Jurkat, Clone E6-1 (cell line): ENCODE measurements at regions not wholly inside any gene's neighbourhood (a gene's known extent, or its start where the extent isn't known, plus 50 kb on each side); places are given as distances from the start of the nearest gene placed in this dataset.

Experiments
- DNase-seq: peaks from one replicate; pipeline ENCODE4 v3.0.0-alpha.2; 2011; ENCODE audit warnings: low read depth, low spot score
- H3K4me3 ChIP-seq: 2 replicates; pipeline ENCODE4 v1.5.1; 2011; ENCODE audit warnings: mild to moderate bottlenecking, low read length, control low read depth, moderate library complexity

DNA sequence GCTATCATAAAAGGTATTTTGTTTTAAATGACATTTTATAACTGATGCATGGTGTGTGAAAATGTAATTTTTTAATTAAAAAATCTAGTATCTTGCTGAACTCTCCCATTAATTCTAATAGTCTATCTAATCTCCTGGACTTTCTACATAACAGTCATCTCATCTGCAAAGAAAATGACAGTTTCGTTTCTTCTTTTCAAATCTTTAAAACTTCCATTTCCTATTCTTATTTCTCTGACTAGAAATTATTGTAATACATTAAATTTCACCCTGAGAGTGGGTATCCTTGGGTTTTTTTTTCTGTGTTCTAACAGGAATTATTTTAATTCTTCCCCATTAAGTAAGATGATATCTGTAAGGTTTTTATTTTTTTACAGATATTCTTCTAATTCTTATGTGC lies 120.1 kb downstream of the KCNF1 start:
- DNase-seq: no peak
- no peak overlapping the region for H3K4me3 ChIP-seq

DNA sequence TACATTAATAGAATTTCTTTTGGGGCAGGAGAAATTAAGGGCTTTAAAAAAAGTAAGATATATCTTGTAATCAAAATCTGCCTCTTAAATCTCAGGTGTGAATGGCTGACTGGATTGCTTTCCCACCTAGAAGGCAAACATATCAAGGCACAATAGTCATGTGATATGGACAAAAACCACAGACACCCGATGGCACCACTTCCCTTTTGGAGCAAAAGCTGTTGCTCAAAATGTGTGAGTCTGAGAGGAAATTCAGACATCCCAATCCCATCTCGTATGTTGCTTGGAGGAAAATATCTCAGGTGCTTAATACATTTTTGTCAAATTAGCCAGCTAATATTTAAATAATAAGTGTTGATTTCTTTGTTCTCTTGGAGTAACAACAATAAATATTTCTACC lies 120.7 kb downstream of the KCNF1 start:
- H3K4me3 ChIP-seq: no peak overlapping the region
- DNase-seq: no peak

DNA sequence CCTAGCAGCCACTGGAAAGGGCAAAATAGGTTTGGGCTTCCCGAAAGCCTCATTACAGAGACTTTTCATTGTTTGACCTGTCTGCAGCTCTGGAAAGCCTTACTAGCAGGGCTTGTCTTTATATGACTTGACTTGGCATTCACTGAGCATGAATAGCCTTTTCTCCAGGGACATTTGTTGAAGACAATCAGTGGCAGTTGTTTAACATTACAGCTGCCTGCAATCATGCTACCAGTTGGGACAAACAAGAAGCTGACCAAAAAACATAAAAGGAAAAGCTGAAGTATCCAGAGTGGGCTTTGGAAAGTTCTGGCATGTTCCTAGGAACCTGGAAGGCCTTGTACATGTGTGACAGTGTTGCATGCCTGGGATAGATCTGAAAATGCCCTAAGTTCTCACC lies 121.4 kb downstream of the KCNF1 start:
- DNase-seq: no peak
- no peak overlapping the region for H3K4me3 ChIP-seq

DNA sequence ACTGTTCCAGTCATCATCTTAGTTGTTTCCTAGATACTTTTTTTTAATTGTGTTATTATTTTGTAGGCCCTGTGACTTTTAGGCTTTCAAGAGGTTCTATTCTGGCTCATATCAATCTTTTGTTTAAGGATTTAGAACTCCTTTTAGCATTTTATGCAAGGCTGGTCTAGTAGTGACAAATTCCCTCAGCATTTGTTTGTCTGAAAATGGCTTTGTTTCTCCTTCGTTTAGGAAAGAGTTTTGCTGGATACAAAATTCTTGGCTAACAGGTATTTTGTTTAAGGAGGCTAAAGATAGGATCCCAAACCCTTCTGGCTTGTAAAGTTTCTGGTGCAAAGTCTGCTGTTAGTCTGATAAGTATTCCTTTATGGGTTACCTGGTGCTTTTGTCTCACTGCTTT lies 116.6 kb upstream of the SLC66A3 start:
- no peak overlapping the region for H3K4me3 ChIP-seq
- no peak for DNase-seq

DNA sequence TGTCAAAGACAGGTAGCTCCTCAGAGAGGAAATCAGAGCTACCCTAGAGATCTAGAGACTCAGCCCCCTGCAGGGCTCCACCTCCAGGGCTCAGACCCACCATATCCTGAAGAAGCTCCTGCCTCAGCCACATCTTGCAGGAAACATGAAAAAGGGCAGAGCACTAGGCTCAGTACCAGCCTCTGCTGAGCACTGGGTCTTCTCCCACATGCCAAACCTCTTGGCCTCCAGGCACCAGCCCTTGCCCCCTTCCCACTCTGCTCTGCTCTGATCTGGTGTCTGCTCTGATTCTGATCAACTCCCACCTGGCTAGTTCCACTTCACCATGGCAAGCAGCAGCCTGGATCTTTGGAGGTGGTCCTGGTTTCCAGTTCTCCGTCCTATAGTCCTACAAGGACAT lies 114.3 kb upstream of the SLC66A3 start:
- no peak overlapping the region for H3K4me3 ChIP-seq
- no peak for DNase-seq

DNA sequence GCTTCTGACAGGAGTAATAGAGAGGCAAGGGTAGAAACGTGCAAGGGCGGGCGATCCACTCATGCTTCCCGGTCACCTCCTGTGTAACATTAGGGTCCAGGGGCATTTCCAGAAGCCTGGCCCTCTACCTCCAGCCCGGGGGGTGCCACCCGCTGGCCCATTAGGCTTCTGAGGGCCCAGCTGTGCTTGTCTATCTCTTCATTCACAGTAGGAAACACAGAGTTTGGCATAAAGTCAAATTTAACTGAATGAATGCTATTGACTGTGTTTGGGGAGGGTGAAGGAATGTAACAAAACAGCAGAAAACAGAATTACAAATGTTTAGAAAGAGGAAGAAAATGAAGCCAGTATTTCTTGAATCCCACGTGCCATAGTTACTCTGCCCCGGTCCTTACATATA lies 112.4 kb upstream of the SLC66A3 start:
- H3K4me3 ChIP-seq: no peak overlapping the region
- DNase-seq: no peak

DNA sequence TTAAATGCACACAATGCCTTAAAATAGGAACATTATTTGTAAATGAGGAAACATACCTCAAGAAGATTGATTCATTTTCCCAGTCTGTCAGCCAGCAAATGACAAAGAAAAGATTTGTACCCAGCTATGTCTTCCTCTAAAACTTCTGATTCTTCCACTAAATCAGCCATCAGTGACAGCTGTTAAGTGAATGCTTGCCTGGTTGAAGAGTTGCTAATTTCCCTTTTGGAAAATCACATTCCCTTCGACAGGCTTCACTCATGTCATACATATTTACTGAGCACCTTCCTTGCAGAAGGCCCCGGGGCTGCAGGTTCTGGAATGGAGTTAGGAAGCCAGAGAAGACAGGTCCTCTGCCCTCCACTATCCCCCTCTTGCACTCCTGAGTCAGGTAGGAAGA lies 112.0 kb upstream of the SLC66A3 start:
- DNase-seq: no peak
- no peak overlapping the region for H3K4me3 ChIP-seq

DNA sequence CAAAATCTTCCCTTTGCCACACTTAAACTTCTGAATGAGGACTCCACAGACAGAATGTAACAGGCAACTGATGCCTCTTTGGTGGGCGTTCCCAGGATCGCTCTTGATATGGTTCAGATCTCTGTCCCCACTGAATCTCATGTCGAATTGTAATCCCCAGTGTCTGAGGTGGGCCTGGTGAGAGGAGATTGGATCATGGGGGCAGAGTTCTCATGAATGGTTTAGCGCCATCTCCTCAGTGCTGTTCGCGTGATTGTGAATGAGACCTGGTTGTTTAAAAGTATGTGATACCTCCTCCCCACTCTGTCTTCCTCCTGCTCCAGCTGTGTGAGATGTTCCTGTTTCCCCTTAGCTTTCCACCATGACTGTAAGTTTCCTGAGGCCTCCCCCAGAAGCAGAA lies 111.1 kb upstream of the SLC66A3 start:
- no peak for DNase-seq

DNA sequence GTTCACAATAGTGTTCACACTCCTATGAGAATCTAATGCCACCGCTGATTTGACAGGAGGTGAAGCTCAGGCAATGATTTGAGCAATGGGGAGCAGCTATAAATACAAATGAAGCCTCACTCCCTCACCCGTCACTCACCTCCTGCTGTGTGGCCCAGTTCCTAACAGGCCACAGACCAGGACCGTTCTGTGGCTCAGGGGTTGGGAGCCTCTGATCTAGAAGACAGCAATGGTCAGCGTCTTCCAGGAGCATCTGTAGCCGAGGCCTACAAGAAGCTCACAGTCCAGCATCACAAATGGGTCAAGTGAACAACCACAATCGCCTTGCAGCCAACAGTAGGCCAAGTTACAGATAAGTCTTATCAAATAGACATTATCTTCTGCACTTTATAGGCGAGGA lies 110.0 kb upstream of the SLC66A3 start:
- no peak overlapping the region for H3K4me3 ChIP-seq
- no peak for DNase-seq

More for the DNA sequence above, 111.1 kb upstream of the SLC66A3 start:
- no peak overlapping the region for H3K4me3 ChIP-seq

DNA sequence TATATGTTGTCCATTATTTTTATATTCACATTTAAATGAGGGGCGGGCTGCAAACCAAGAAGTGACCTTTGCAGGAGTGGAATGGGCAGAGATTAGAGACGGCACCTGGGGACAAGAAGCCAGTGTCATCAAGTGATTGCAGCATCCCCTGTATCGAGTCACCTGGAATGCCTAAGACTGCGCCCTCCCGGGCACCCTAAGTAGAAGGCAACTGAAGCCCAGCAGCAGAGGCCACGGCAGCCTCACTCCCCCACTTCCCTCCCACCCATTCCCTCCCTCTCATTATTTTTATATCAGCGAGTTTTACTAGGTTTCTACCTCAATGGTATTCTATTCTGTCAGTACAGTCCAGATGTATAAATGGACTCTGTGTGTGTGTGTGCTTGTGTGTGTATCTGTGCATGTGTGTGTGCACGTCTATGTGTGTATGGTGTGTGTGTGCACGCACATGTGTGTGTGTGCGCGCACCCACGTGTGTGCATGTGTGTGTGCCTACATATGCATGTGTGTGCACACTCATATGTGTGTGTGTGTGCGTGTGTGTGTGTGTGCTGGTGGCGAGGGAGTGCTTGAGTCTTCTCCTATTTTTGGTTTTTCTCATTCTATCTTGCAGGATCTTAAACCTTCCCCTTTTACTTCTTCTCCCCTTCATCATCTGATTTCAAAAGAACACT lies 106.8 kb upstream of the SLC66A3 start:
- DNase-seq: no peak
- H3K4me3 ChIP-seq: no peak overlapping the region

DNA sequence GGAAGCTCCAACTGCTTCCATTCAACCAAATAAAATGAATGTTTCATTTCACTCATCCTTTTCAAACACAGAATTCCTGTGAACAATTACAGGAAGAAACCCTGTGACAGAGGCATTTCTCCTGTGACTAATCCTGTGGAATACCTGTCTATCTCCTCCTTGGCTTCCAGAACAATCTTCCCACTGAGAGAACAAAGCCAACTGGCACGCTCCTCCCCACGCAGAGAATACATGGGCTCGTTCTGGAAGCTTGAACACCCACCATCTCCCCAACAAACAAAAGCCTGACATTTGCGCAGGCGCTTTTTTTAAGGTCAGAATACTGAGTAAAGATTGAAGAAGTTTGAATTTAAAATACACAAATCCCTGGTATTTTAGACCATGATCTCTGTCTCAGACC lies 104.7 kb upstream of the SLC66A3 start:
- no peak for DNase-seq

DNA sequence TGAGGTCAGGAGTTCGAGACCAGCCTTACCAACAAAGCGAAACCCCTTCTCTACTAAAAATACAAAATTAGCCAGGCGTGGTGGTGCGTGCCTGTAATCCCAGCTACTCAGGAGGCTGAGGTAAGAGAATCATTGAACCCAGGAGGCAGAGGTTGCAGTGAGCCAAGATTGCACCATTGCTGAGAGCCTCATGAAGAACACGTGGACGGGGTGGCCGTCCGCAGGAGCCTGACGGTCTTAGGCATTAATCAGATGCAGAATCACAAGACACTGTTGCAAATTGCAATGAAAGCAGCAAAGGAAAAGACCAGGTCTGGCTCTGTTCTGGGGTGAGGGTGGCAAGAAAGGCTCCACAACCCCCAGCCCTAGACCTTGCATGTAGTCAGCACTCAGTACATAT lies 104.0 kb upstream of the SLC66A3 start:
- no peak overlapping the region for H3K4me3 ChIP-seq
- no peak for DNase-seq

More for the DNA sequence above, 104.7 kb upstream of the SLC66A3 start:
- no peak overlapping the region for H3K4me3 ChIP-seq

DNA sequence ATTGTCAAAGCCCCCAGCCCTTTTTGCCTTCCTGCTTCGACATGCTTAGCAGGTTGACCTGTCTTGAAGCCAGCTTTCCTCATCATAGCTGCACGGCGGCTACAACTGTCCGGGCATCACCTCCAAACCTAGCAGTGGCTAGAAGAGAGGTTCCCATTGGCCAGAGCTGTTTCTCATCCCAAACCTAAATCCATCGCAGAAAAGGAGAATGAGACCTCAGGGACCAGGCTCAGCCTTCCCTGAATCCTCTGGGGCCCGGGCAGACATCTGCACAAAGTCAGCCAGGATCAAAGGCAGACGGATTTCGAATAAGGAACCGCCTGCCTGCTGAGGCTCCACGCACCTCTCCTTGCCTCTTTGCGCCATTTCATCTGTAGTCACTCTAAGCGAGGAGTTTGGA lies 101.7 kb upstream of the SLC66A3 start:
- DNase-seq: no peak
- no peak overlapping the region for H3K4me3 ChIP-seq

DNA sequence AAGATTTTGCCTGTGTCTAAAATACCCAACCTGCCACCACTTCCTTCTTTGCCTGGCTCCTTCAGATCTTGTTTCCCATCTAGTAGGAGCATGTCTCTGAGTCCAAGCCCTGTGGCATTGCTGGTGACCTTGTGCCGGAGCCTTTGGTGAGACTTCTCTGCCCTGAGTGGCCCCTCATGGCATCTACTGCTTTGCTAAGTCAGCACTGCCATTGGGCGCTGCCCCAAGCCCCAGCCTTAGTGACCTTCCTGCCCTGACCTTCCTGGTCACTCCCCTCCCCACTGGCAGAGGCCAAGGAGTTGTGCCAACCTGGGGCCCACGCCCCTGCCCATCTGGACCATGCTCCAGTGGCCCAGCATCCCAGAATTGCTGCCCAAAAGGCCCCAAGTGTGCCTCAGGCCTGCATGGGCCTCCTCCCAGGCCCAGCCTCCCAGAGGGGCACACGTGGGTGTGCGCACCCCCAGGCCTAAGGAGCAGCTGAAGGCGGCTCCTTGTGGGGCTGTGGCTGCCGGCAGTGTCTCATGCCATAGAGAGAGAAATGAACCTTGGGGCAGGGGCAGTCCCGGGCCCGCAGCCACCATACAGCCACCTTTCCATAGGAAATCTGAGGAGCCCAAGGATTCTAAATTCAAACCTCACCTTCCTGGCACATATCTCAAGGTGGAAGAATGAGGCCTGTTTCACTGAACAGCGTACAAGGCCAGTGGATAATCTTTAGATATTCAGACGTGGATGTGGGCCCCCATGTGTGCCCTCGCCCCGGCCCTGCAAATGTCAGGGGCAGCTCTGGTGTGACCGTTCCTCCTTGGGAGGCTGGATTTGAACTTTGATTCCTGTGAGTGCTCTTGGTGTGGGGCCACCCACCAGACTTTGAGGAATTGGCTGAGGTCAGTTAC lies 100.2 kb upstream of the SLC66A3 start:
- no peak for DNase-seq
- H3K4me3 ChIP-seq: no peak overlapping the region

DNA sequence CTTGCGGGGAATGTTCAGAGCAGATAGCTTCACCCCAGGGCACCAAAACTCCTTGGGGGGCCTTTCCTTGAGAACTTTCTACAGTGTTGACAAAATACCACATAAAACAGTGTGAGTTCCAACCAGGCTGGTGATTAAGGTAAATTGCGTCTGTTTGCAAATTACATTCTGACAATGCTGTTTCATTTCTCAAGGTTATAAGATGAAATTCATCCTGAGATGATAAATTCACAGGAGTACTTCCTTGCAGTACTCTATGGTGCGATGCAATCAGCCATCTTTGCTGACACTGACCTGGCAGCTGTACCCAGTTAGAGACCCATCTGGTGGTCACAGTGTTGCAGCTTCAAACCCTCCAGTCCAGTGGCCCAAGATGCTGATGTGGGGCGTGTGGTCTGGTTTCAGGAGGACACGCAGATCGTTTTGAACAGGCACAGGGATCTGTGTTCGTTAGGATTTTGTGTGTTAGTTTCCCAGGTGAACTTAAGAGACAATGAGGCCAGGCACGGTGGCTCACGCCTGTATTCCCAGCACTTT lies 99.5 kb upstream of the SLC66A3 start:
- no peak overlapping the region for H3K4me3 ChIP-seq
- DNase-seq: no peak

DNA sequence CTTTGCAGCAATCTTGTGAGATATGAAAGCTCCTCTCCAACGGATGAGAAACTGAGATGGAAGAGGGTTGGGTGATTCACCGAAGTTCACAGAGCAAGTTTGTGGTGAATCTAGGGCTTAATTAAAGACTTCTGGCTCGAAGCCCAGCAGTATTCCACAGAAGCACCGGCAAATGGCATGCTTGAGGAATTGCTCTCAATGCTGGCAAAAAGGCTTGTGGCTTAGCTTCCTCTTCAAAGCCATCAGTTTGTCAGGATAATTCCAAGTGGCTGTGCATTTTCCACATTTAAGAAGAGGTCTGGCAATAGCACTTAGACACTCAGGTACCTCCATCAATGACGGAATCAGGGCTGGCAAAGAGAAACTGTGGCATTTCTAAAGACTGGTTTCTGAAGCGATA lies 98.7 kb upstream of the SLC66A3 start:
- H3K4me3 ChIP-seq: no peak overlapping the region
- no peak for DNase-seq

DNA sequence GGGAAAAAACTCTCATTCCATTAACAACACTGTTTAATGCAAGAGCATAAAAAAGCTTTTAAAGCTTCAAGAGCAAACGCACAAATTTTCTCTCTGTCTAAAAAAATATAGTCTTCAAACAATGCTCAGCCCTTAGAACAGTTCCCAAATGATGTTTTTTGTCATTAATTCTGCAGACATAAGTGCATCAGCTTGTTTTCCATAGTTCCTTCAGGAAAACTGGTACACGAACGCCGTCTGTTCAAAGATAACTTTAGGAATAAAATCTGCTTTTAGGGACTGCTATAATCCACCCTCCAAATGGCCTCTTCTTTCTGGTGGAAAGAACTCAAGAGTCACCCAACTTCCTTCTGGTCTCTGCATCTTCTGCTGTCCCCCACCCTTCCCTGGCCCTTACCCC lies 98.2 kb upstream of the SLC66A3 start:
- DNase-seq: no peak
- no peak overlapping the region for H3K4me3 ChIP-seq

DNA sequence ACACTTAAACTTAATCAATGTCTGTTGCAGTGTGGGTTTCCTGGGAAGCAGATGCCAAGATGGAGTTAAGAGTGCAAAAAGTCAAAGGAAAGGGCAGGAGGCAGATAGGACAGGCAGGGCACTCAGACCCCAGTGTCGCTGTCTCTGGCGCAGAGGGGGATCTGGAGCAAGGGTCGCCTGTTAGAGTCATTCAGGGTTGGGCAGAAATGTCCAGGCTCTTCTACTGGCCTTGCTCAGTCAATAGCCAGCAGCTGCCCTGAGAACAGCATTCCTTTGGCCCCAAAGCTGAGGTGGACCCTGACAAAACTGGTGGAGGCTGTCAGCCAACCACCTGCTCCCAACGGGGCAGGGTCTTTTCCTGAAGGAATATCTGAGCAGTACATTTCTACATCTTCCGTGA lies 97.1 kb upstream of the SLC66A3 start:
- H3K4me3 ChIP-seq: no peak overlapping the region
- no peak for DNase-seq

DNA sequence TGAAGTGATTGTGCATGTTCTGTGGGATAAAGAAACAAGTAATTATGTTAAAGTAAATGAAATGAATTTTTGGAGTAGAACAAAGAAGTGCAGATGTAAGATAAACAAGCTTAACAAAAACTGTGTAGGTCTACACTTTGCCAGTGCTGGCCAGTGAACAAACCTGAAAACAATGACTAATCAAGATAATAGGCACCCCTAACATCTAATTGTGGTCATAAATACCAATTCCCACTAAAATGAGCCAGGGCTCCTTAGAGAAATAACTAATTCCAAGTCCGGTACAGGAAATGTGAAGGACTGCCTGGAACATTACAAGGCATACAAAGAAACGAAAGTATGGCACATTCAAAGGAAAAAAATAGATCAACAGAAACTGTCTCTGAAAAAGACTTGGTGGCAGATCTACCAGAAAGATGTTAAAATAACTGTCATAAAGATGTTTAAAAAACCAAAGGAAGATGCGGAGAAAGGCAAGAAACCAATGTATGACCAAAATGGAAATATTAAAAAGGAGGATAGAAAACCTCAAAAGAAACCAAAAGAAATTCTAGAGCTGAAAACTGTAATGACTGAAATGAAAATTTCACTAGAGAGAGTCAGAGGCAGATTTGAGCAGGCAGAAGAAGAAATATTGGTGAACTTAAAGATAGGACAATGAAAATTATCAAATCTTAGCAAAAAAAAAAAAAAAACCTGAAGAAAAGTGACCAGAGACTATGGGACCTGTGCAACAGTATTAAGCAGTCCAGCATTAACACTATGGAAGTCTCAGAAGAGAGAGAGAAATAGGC lies 94.7 kb upstream of the SLC66A3 start:
- H3K4me3 ChIP-seq: no peak overlapping the region

More for the DNA sequence above, 94.7 kb upstream of the SLC66A3 start:
- no peak for DNase-seq
